OCI-LY1 (cell line): ENCODE measurements at regions not wholly inside any gene's neighbourhood (a gene's known extent, or its start where the extent isn't known, plus 50 kb on each side); places are given as distances from the start of the nearest gene placed in this dataset.

ENCODE experiments used
- H2AFZ ChIP-seq: fragments of 200-600 bp; sonication (generic), shearing (Covaris generic); 2 replicates; pipeline ENCODE4 v1.6.0; 2014; ENCODE audit warnings: antibody characterized with exemption, mild to moderate bottlenecking, low read length
- H3F3A ChIP-seq: fragments of 200-600 bp; sonication (generic), shearing (Covaris generic); 2 replicates; pipeline ENCODE4 v1.6.0; 2014; ENCODE audit warnings: mild to moderate bottlenecking, antibody characterized with exemption, low read length, moderate library complexity; ENCODE audit not compliant: insufficient read depth
- H3K27ac ChIP-seq: fragments of 200-600 bp; sonication (generic); 2 replicates; pipeline ENCODE4 v1.5.1; 2014; ENCODE audit warnings: low read length, mixed run types, mild to moderate bottlenecking, low read depth; ENCODE audit not compliant: poor library complexity, severe bottlenecking
- H3K27me3 ChIP-seq: fragments of 200-600 bp; sonication (generic); 2 replicates; pipeline ENCODE4 v1.6.0; 2014; ENCODE audit warnings: antibody characterized with exemption, mild to moderate bottlenecking, low read length, moderate library complexity; ENCODE audit not compliant: insufficient read depth
- H3K36me3 ChIP-seq: fragments of 200-600 bp; sonication (generic); 2 replicates; pipeline ENCODE4 v1.6.1; 2014; ENCODE audit warnings: mild to moderate bottlenecking, antibody characterized with exemption, low read length, moderate library complexity, mixed read lengths; ENCODE audit not compliant: insufficient read depth
- H3K4me1 ChIP-seq: fragments of 200-600 bp; sonication (generic); 2 replicates; pipeline ENCODE4 v1.5.1; 2014; ENCODE audit warnings: mild to moderate bottlenecking, low read length, moderate library complexity; ENCODE audit not compliant: insufficient read depth, severe bottlenecking
- H3K4me2 ChIP-seq: fragments of 200-600 bp; sonication (generic), shearing (Covaris generic); 2 replicates; pipeline ENCODE4 v1.6.1; 2014; ENCODE audit warnings: low read length
- H3K4me3 ChIP-seq: fragments of 200-600 bp; sonication (generic); 2 replicates; pipeline ENCODE4 v1.5.1; 2014; ENCODE audit warnings: low read length, low read depth, mild to moderate bottlenecking, mixed read lengths; ENCODE audit not compliant: poor library complexity, severe bottlenecking
- H3K79me2 ChIP-seq: fragments of 200-600 bp; shearing (Covaris generic); 2 replicates; pipeline ENCODE4 v1.6.1; 2016; ENCODE audit warnings: mixed run types, low read length, mixed read lengths; ENCODE audit not compliant: insufficient read depth
- H3K9ac ChIP-seq: fragments of 200-600 bp; sonication (generic), shearing (Covaris generic); 2 replicates; pipeline ENCODE4 v1.6.1; 2014; ENCODE audit warnings: mild to moderate bottlenecking, low read length, mixed read lengths
- H3K9me2 ChIP-seq: fragments of 200-600 bp; sonication (generic), shearing (Covaris generic); 2 replicates; pipeline ENCODE4 v1.6.1; 2014; ENCODE audit warnings: low read depth, mild to moderate bottlenecking, low read length, mixed read lengths
- H3K9me3 ChIP-seq: fragments of 200-600 bp; shearing (Covaris generic); 2 replicates; pipeline ENCODE4 v1.6.1; 2014; ENCODE audit warnings: low read length, mixed read lengths
- H4K20me1 ChIP-seq: fragments of 200-600 bp; sonication (generic), shearing (Covaris generic); 2 replicates; pipeline ENCODE4 v1.6.0; 2016; ENCODE audit warnings: mild to moderate bottlenecking, low read length; ENCODE audit not compliant: insufficient read depth
- EZH2 ChIP-seq: fragments of 200-600 bp; sonication (generic), shearing (Covaris generic); IDR thresholded peaks from 2 replicates; pipeline ENCODE4 v1.8.0; 2017; ENCODE audit warnings: borderline replicate concordance, mixed run types, mild to moderate bottlenecking, antibody characterized with exemption, low read length, moderate library complexity, mixed read lengths
- TF ChIP-seq, protein P1 (sequence below): fragments of 200-600 bp; sonication (generic), shearing (Covaris generic); IDR thresholded peaks from 2 replicates; pipeline ENCODE4 v1.5.1; 2017; ENCODE audit warnings: mild to moderate bottlenecking, antibody characterized with exemption, low read length, moderate library complexity, mixed read lengths

DNA sequence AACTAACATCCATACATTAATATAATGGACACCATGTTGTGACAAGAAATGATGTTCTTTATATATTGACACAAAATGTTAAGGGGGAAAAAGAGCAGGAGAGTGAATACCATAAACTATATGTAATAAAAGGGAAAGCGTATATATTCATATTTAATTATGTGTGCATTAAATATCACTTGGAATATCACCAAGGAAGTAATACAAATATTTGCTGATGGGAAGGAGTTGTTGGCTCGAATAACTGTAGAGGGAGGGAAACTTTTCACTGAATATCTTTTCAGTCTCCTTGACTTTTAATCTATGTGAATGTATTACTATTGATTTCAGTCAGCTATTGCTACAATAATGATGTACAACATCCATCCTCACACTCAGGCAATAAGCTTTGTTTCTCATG is 167.0 kb upstream of the DPH6 start:
- Histone ChIP-seq H3F3A (no peaks in the 10 kb centered on the region), H3K4me3 (no peak overlapping the region), H3K36me3 (no peaks in the 10 kb centered on the region), H4K20me1 (no peaks in the 10 kb centered on the region), H3K4me2 (no peak overlapping the region), H3K9me2 (no peaks in the 10 kb centered on the region), H2AFZ (no peak overlapping the region), H3K9me3 (no peaks in the 10 kb centered on the region), H3K9ac (no peak overlapping the region), H3K4me1 (no peaks in the 10 kb centered on the region), H3K79me2 (no peaks in the 10 kb centered on the region), H3K27ac (no peak overlapping the region), H3K27me3 (no peaks in the 10 kb centered on the region)
- TF ChIP-seq EZH2 = no peak
- TF ChIP-seq, protein P1, sequence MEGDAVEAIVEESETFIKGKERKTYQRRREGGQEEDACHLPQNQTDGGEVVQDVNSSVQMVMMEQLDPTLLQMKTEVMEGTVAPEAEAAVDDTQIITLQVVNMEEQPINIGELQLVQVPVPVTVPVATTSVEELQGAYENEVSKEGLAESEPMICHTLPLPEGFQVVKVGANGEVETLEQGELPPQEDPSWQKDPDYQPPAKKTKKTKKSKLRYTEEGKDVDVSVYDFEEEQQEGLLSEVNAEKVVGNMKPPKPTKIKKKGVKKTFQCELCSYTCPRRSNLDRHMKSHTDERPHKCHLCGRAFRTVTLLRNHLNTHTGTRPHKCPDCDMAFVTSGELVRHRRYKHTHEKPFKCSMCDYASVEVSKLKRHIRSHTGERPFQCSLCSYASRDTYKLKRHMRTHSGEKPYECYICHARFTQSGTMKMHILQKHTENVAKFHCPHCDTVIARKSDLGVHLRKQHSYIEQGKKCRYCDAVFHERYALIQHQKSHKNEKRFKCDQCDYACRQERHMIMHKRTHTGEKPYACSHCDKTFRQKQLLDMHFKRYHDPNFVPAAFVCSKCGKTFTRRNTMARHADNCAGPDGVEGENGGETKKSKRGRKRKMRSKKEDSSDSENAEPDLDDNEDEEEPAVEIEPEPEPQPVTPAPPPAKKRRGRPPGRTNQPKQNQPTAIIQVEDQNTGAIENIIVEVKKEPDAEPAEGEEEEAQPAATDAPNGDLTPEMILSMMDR = no peak

DNA sequence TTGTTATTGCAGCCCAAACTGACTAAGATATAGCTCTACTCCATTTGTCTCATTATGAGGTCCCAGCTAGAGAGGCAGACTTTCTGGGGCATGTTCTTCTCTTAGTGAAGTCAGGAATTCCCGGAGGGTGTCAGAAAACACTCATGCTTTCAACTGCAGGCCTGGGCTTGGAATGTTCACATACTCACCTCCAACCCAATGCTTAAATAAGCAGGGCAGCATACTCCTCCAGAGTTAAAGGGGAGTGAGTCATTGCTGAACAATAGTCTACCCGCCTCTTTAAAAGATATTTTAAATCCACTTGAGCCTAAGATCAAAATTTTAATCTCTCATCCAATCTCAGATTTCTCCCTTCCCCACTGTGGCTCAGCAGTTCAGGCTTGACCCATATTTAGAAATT is 167.8 kb upstream of the DPH6 start:
- Histone ChIP-seq H2AFZ (no peak overlapping the region), H3K79me2 (no peaks in the 10 kb centered on the region), H3K9me3 (no peaks in the 10 kb centered on the region), H3K9ac (no peak overlapping the region), H3K4me1 (no peaks in the 10 kb centered on the region), H3K9me2 (no peaks in the 10 kb centered on the region), H3K27me3 (no peaks in the 10 kb centered on the region), H4K20me1 (no peaks in the 10 kb centered on the region), H3F3A (no peaks in the 10 kb centered on the region), H3K27ac (no peak overlapping the region), H3K4me2 (no peak overlapping the region), H3K4me3 (no peak overlapping the region), H3K36me3 (no peaks in the 10 kb centered on the region)
- no peak for TF ChIP-seq EZH2
- TF ChIP-seq, protein P1 = no peak

DNA sequence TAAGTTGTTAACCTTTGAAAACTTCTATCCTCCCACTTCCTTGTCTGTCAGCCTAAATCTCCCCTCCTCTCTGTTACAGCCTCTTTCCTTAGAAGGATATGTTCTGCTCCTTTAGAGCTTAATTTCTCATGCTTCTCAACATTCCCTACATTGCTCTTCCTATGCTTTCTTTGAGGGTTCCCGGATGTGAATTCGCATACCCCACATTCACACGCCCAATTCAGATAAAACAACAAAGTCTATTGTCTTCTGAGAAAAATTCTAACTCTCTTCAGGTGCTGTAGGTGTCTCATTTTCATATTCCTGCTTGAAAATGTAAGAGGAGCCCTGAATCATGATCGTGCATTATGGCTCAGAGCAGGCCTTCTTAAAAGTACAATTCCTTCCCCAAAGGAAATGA is 171.8 kb upstream of the DPH6 start:
- H3K27me3 ChIP-seq = no peaks in the 10 kb centered on the region

More for the DNA sequence above, 171.8 kb upstream of the DPH6 start:
- no peak overlapping the region for H2AFZ ChIP-seq
- H4K20me1 ChIP-seq = no peaks in the 10 kb centered on the region
- no peaks in the 10 kb centered on the region for H3K9me3 ChIP-seq
- H3K4me3 ChIP-seq = no peak overlapping the region
- no peak overlapping the region for H3K27ac ChIP-seq
- no peak overlapping the region for H3K9ac ChIP-seq
- H3K79me2 ChIP-seq = no peaks in the 10 kb centered on the region
- H3K4me1 ChIP-seq = no peaks in the 10 kb centered on the region
- no peaks in the 10 kb centered on the region for H3K36me3 ChIP-seq
- H3K4me2 ChIP-seq = no peak overlapping the region
- no peak for TF ChIP-seq EZH2
- TF ChIP-seq, protein P1 = no peak
- no peaks in the 10 kb centered on the region for H3K9me2 ChIP-seq
- H3F3A ChIP-seq = no peaks in the 10 kb centered on the region
